HG03469 (cell line): ENCODE measurements at regions not wholly inside any gene's neighbourhood (a gene's known extent, or its start where the extent isn't known, plus 50 kb on each side); places are given as distances from the start of the nearest gene placed in this dataset.
"Not testable (repeated sequence)": the region's sequence is repeated elsewhere in the genome, so short reads cannot be mapped to it uniquely, and the experiment has no call there.

ENCODE experiments used
- ATAC-seq: cut with Tn5 transposase; IDR thresholded peaks from one replicate; pipeline ENCODE4 v1.9.1; 2021; ENCODE audit warnings: mild to moderate bottlenecking, moderate library complexity, moderate number of reproducible peaks; ENCODE audit not compliant: unreplicated experiment

DNA sequence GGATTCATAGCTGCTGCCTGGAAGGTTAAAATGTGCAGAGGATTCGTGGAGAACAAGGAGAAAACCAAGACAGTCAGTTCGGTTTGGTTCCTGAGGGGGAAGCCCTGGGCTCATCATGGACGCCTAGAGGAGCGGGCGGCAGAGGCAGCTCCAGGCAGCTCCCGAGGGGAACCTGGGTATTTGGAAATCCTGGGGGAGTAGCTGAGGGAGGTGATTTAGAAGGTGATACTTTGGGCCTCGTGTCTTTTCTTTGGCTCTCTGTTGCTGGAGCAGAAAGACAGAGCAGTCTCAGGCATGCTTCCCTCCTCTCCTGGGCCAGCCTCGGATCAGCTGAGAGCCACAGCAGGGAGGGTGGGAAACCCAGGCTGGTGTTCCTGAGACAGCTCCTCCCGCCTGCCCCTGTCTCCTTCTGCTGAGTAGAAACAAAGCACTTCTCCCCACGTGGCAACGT lies 139.5 kb downstream of the DLL1 start:
- ATAC-seq: no peak

GRCh38 chr6:170150590-170150945 lies 140.3 kb downstream of the DLL1 start:
- ATAC-seq: no peak

DNA sequence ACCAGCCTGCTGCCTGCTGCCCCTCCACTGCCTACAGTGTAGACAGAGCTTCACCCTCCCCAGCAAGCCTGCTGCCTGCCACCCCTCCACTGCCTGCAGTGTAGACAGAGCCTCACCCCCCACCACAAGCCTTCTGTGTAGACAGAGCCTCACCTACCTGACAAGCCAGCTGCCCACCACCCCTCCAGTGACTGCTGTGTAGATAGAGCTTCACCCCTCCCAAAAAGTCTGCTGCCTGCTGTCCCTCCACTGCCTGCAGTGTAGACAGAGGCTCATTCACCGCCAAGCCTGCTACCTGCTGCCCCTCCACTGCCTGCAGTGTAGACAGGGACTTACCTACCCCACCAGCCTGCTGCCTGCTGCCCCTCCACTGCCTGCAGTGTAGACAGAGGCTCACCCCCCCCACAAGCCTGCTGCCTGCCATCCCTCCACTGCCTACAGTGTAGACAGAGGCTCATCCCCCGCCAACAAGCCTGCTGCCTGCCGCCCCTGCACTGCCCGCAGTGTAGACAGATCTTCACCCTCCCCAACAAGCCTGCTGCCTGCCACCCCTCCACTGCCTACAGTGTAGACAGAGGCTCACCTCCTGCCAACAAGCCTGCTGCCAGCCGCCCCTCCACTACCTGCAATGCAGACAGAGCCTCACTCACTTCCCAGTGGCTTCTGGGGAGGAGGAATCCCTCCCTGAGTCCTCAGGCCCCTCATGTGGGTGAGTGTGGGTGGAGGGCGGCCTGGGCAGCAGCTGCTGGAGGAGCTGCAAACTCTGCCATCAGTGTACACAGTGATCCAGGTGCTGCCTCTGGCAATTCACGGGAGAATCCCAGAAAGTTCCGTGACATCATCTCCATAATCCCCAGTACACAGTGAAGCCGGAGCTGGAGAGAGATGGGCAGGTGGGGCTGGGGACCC lies 140.9 kb downstream of the DLL1 start:
- ATAC-seq: no peak

- no peak for ATAC-seq
Measured at GRCh38 chr6:170148709-170149470, 142.0 kb downstream of the DLL1 start.

- no peak for ATAC-seq
Measured at GRCh38 chr6:170147832-170148708, 142.8 kb downstream of the DLL1 start.

- no peak for ATAC-seq
Measured at GRCh38 chr6:170147056-170147787, 143.7 kb downstream of the DLL1 start.

GRCh38 chr6:170146640-170147039 lies 144.2 kb downstream of the DLL1 start:
- ATAC-seq: no peak

- not testable (repeated sequence) for ATAC-seq
Measured at GRCh38 chr6:170146131-170146530, 144.7 kb downstream of the DLL1 start.

DNA sequence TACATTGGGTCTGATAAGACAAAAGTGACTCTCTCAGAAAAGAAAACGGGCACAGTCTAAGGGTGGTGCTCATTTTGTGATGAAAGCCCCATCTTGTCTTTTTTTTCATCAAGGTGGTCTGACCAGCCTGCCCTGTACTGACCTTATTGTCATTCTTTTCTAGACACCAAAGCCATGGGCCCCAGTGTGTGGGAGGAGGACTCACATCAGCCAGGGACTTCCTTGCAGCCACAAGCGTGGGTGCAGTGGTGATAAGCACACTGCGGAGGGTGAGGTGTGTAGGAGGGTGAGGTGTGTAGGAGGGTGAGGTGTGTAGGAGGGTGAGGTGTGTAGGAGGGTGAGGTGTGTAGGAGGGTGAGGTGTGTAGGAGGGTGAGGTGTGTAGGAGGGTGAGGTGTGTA lies 145.2 kb downstream of the DLL1 start:
- ATAC-seq: not testable (repeated sequence)

GRCh38 chr6:170145272-170145592 lies 145.6 kb downstream of the DLL1 start:
- no peak for ATAC-seq

GRCh38 chr6:170144571-170145271 lies 146.2 kb downstream of the DLL1 start:
- no peak for ATAC-seq

DNA sequence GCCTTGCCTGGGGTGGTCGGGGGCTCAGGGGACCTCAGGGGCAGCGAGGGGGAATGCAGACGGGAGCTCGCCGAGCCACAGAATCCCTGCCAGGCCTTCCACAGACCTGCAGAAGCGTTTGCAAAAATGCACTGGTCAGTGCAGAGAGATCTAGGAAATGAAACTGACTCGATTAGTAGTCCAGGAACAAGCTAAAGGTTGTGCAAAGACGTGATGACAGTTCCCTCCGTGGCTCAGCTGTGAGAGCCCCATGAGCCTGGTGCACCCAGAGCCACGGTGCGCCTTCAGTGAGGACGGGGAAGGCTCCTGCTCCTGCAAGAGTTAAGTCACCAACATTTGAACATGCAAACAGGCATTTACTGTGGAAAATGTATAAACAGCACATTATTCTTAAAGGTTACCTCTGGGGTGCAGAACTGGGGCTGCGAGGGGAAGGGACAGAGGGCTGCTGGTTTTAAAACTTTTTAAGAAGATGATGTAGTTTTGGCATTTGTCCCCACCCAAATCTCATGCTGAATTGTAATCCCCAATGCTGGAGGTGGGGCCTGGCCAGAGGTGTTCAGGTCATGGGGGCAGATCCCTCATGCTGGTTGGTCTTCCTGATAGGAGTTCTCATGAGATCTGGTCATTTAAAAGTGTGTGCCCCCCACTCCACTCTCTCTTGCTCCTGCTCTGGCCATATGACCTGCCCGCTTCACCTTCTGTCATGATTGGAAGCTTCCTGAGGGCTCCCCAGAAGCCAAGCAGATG lies 147.3 kb downstream of the DLL1 start:
- ATAC-seq: no peak

DNA sequence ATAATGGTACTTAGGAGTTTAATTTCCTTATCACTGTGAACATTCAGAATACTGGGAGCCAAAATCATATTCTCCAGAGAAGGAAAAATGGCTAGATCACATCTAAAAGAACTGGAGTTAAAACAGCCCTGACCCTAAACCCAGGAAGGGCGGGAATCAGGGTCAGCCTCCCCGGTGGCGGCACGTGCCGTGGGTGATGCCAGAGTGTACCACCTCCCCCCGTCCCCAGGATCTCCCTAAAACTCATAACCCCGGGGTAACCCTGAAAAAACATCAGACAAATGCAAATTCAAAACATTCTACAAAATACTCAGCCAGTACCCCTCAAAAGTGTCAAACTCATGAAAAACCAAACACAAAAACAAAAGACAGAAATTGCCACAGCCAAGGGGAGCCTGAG lies 148.3 kb downstream of the DLL1 start:
- ATAC-seq: no peak

GRCh38 chr6:170141061-170141460 lies 149.8 kb downstream of the DLL1 start:
- ATAC-seq: not testable (repeated sequence)

- ATAC-seq: no peak
Measured at GRCh38 chr6:170140129-170140528, 150.7 kb downstream of the DLL1 start.

DNA sequence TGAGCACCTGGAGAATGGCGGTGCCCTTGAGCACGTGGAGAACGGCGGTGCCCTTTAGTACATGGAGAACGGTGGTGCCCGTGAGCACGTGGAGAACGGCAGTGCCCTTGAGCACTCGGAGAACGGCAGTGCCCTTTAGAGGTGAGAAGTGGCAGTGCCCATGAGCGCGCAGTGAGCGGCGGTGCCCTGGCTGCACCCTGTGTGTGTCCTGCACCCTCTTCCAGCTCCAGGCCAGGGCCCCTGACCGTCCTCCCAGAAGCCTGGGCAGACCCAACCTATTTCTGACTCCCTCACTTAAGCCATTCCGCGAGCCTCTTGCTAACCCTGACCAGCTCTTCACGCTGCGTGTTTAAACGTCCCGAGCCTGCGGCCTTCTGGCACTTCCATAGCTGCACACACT lies 151.3 kb downstream of the DLL1 start:
- no peak for ATAC-seq

DNA sequence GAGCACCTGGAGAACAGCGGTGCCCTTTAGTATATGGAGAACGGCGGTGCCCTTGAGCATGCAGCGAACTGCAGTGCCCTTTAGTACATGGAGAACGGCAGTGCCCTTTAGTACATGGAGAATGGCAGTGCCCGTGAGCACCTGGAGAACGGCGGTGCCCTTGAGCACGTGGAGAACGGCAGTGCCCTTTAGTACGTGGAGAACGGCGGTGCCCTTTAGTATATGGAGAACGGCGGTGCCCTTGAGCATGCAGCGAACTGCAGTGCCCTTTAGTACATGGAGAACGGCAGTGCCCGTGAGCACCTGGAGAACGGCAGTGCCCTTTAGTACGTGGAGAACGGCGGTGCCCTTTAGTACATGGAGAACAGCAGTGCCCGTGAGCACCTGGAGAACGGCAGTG lies 151.8 kb downstream of the DLL1 start:
- not testable (repeated sequence) for ATAC-seq

DNA sequence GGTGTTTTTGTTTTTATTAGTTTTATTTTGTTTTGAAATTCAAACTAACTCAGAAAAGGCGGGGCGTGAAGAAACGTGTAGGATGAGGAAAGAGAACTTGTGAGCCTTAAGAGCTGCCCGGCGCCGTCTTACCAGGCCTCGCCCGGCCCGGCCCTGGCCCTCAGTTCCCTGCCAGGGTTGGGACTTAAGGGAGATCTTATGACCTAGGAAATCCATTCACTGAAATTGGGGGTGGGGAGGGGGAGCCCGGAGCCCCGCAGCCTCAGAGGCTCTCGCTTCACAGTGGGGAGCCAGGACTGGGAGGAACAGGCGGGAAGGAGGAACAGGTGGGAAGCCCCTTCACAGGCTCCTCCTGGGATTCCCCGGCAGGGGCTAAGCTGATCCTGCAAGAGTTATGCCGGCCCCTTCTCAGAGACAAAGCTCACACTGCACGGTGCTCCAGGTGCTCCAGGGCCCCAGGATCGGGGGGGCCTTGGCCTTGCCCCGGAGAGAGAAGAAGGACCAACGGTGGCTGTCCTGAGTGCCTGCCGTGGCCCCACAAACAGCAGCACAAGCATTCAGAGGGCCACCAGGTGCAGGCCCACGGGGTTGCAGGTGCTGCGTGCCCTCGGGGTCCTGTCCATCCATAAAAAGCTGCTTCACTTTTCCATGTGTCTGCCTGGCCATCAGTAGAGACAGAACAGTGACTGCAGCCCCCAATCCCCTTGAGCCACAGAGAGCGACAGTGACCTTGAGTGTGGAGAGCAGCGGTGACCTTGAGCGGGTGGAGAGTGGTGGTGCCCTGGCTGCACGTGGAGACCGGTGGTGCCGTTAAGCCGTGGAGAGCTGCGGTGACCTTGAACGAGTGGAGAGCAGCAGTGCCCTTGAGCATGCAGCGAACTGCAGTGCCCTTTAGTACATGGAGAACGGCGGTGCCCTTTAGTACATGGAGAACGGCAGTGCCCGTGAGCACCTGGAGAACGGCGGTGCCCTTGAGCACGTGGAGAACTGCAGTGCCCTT lies 152.7 kb downstream of the DLL1 start:
- no peak for ATAC-seq
